ENCODE measurements at regions not wholly inside any gene's neighbourhood (a gene's known extent, or its start where the extent isn't known, plus 50 kb on each side); places are given as distances from the start of the nearest gene placed in this dataset.

DNA sequence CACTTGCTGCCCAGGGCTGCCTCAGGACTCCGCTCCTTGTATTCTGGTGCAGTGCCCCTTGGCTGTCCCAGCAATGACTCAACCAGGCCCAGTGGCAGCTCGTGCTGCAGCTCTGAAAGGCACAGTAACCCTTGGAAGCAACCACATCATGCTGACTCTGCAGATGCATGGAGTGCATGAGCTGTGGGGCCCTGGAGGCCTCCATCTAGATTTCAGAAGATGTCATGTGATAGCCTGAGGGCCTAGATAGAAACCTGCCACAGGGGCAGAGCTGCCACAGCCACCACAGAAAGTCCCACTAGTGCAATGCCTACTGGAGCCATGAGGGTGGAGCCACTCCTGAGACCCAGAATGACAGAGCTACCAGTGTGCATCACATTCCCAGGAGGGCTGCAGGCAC is 117.1 kb upstream of the SMAD3 start:
- TF ChIP-seq GATA3 (IDR thresholded peaks at IDR 0.05; ENCODE audit: low read depth, low read length) (no peak), GATA2 (IDR thresholded peaks at IDR 0.05; ENCODE audit: low read depth, low read length) (no peak)

DNA sequence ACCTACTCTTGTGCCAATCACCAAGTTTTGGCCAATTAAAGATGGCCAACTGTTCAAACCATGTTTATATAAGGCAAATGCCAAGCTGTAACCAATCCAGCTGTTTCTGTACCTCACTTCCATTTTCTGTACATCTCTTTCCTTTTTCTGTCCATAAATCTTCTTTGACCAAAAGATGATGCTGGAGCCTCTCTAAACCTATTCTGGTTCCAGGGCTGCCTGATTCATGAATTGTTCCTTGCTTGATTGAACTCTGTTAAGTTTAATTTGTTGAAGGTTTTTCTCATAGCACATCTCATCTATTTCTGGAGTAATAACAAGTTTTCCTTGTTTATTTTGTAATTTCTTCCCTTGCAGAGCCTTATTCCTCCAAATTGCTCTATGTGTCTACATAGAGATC is 115.3 kb upstream of the SMAD3 start:
- TF ChIP-seq GATA3 (IDR thresholded peaks at IDR 0.05; ENCODE audit: low read depth, low read length) = no peak
- no peak for TF ChIP-seq GATA2 (IDR thresholded peaks at IDR 0.05; ENCODE audit: low read depth, low read length)

DNA sequence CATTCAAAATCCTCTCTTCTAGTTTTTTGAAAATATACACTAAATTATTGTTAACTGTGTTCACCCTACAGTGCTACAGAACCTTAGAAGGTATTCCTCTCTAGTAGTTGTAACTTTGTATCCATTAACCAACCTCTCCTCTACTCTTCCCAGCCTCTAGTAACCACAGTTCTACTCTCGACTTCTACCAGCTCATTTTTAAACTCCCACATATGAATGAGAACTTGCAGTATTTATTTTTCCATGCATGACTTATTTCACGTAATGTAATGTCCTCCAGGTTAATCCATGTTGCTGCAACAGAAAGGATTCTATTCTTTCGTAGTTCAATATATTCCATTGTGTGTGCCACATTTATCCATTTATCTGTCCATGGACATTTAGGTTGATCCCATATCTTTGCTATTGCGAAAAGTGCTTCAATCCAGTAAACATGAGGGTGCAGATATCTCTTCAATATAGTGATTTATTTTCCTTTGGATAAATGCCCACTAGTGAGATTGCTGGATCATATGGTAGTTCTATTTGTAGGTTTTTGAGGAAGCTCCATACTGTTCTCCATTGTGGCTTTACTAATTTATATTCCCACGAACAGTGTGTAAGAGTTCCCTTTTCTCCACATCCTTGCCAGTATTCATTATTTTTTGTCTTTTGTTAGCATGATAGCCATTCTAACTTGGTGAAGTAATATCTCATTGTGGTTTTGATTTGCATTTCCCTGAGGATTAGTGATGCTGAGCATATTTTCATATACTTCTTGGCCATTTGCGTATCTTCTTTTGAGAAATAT is 113.7 kb upstream of the SMAD3 start:
- TF ChIP-seq GATA2 (IDR thresholded peaks at IDR 0.05; ENCODE audit: low read depth, low read length) (no peak), GATA3 (IDR thresholded peaks at IDR 0.05; ENCODE audit: low read depth, low read length) (no peak)

DNA sequence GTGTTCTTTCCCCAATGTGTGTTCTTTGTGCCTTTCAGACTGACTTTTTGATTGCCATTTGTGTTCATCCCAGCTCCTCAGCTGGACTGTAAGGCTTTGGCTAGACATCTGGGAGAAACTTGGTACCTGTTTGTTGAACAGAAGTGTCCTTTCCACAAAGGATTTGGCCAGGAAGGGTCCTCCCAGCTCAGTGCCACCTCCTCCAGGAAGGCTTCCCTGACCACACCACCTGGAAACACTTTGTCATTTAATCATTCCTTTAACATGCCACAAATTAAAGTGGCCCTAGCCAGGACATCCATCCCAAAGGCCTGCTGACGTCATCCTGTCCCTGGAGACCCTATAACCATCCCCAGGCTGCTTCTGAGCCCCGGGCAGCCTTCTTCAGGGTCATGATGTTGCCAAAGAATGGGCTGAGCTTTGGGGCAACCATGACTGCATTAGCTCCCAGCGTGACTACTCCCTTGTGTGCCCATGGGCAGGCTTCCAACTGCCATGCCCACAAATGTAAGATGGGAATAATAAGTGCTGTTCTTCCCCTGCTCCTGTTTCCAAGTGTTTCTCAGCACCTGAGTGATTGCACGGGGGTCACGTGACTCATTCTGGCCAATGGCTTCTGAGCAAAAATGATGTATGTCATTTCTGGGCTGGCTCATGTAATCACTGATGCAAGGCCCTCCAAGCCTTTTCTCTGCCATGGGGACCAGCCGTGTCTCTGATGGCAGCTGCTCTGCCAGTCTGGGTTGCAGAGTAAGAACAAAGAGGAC is 112.5 kb upstream of the SMAD3 start:
- no peak for TF ChIP-seq GATA2 (IDR thresholded peaks at IDR 0.05; ENCODE audit: low read depth, low read length)
- TF ChIP-seq GATA3 (IDR thresholded peaks at IDR 0.05; ENCODE audit: low read depth, low read length) = no peak

DNA sequence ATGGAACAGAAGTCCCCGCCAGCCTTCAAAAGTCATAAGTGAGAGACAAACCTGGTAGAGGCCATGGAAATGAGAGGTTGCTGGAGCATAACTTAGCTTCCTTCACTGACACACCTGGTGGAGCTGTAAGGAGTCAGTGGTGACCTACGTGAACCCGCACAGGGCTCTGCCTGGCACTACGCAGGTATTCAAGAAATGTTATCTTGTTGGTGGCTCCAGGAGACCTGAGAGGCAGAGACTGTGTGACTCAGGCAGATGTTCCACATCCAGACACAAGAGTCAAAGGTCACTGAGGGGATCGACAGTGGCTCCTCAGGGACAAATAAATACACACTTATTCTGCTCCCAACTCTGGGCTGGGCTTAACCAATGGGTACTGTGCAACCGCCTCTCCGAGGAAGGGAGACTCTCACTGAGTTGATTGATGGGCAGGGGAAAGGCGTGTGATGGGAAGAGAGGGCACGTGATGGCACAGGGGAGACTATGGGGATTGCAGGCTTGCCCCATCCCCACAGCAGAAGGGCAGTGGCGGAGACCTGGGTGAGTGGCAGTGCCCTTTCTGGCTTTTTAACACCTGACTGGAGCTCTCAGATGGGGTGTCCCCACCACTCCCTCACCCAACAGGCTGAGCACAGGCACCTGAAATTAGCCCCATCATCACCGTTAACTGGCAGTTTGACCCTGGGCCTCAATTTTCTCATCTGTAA is 111.7 kb upstream of the SMAD3 start:
- TF ChIP-seq GATA2 (IDR thresholded peaks at IDR 0.05; ENCODE audit: low read depth, low read length) (no peak), GATA3 (IDR thresholded peaks at IDR 0.05; ENCODE audit: low read depth, low read length) (no peak)

DNA sequence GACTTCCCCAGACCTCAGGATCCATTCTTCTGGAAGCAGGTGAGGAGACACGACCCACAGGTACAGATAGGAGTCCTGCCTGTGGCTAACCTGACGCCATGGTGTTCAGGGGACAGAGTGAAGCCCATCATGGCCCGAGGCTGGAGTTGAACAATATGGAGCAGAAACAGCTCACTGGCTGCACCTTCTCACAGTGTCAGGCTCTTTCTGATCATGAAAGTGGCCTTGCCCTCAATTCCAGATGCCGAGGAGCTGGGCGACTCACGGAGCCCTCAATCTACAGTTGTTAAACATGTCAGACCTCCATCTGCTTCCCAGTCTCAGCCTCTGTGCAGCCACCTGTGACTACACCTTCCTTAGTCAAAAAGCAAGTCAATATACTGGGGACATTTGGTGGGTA is 110.8 kb upstream of the SMAD3 start:
- TF ChIP-seq GATA2 (IDR thresholded peaks at IDR 0.05; ENCODE audit: low read depth, low read length) (no peak), GATA3 (IDR thresholded peaks at IDR 0.05; ENCODE audit: low read depth, low read length) (no peak)

DNA sequence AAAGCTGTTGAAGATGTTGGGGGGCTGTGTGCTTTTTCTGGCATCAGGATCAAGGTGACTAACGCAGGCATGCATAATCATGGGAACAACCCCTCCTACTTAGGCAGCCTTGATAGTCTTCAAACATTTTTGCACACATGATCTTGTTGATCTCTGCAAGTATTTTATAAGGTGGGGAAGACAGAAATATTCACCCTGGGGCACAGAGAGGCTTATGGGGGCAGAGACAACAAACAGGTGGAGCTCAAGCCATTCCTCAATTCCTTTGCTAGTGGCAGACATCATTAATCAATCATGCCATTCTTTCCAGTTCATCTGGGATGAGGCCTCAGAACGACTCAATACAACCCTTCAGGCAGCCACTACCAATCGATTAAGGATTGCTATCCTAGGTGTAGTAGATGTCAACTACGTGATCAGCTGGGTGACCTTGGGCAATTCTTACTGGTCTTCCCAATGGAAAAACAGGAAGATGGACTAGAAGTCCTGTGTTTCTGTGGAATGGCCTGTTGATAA is 110.3 kb upstream of the SMAD3 start:
- TF ChIP-seq GATA3 (IDR thresholded peaks at IDR 0.05; ENCODE audit: low read depth, low read length) = no peak
- no peak for TF ChIP-seq GATA2 (IDR thresholded peaks at IDR 0.05; ENCODE audit: low read depth, low read length)

DNA sequence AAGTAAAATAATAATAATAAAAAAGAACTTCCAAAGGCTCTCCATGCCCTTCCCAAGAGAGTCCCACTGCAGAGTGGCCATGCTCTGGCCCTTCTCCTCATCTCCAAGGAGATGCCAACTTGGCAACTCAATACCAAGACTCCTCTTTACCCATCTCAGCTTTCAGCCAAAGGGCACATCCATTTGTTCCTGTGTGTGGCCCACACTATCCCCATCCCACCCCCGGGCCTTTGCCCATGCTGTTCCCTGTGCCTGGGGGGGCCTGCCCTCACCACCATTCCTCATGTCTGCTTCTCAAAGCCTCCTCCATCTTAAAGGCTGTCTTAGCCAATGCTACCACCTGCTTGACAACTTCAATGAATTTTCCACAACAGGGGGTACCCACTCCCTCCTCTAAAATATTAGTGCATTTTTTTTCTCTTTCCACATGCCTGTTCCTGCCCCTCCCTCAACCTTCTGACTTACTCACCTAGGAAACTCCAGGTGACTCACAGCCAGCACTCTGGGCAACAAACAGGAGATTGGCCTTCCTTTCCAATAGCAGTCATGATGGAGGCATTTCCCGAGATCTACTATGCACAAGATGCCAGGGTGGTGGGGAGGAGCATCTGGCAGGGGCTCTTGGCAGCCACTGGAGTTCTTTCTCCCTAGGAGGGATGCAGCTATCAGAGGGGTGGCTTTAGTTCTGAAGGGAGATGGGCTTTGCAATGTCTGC is 109.4 kb upstream of the SMAD3 start:
- TF ChIP-seq GATA2 (IDR thresholded peaks at IDR 0.05; ENCODE audit: low read depth, low read length) (no peak), GATA3 (IDR thresholded peaks at IDR 0.05; ENCODE audit: low read depth, low read length) (no peak)

DNA sequence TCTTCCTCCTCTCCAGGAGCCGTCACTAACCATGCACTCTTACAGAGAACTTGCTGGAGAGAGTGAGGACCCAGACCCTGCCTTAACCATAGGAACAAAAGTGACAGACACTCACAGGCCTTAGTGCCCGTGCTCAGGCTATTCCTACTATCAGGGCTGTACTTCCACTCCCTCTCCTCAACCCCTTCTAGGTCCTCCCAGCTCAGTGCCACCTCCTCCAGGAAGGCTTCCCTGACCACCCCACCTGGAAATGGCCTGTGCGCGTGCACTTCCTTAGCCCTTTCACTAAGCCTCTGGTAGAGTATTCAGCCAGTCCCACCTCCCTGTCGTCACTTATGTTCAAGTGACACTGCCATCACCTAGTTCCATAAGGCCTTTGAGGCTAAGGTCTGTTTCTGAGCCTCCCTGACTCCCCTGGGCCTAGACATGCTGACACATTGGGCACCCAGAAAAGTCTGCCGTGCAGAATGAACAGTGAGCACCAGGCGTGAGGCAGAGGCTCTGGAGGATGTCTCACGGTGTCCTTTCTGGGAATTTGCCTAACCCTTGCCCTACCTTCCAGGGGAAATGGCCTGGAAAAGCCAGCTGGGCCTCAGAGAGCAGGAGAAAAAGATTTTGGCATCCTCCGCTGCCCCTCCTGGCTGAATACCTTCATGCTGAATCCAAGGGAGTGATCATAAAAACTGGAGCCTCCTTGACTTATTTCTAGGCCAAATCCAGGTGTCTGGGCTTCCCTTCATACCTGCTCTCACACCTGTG is 108.6 kb upstream of the SMAD3 start:
- TF ChIP-seq GATA3 (IDR thresholded peaks at IDR 0.05; ENCODE audit: low read depth, low read length) (no peak), GATA2 (IDR thresholded peaks at IDR 0.05; ENCODE audit: low read depth, low read length) (no peak)

DNA sequence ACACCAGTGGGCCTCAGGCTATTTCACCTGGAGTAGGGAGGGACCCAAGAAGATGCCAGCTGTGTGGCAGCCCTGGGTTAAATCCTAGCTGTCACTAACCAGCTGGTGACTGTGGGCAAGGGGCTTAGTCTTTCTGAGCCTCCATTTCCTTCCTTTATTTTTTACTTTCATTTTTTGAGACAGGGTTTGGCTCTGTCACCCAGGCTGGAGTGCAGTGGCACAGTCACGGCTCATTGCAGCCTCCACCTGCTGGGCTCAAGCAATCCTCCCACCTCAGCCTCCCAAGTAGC is 108.0 kb upstream of the SMAD3 start:
- no peak for TF ChIP-seq GATA3 (IDR thresholded peaks at IDR 0.05; ENCODE audit: low read depth, low read length)
- TF ChIP-seq GATA2 (IDR thresholded peaks at IDR 0.05; ENCODE audit: low read depth, low read length) = no peak

DNA sequence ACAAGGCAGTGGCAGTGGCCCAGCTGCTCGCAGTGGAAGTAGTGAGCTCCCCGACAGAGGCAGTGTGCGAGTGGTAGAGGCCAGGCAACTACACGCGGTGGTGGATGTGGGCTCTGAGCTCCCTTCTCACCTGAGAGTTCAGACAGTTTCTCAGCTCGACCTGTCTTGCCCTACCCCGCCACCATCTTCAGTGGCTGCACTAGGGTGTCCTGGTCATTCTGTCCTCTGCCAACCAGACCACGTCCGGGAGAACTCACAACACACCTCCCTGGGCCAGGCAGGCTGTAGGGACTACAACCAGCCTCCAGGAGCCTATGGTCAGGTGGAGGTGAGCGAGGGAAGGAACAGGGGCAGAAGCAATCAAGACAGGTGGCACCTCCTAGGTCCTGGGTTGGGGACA is 106.3 kb upstream of the SMAD3 start:
- TF ChIP-seq GATA3 (IDR thresholded peaks at IDR 0.05; ENCODE audit: low read depth, low read length) = no peak
- no peak for TF ChIP-seq GATA2 (IDR thresholded peaks at IDR 0.05; ENCODE audit: low read depth, low read length)

DNA sequence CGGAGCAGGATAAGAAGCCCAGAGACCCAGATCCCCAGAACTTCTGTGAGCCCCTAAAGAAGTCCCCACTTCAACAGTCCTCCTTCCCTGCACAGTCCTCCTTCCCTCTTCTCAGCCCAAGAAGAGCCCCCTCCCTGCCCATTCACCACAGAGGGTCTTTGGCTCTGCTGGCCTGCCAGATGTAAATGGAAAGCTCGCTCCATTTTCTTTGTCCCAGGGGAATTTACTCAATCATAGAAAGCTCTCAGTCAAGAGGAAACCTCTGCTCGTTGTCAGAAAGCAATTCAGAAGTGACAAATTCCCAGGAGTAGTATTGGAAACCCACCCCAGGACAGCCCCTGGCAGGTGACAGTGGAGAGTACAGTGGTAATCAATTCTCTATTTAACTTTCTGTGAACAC is 105.5 kb upstream of the SMAD3 start:
- TF ChIP-seq GATA2 (IDR thresholded peaks at IDR 0.05; ENCODE audit: low read depth, low read length) (no peak), GATA3 (IDR thresholded peaks at IDR 0.05; ENCODE audit: low read depth, low read length) (no peak)

DNA sequence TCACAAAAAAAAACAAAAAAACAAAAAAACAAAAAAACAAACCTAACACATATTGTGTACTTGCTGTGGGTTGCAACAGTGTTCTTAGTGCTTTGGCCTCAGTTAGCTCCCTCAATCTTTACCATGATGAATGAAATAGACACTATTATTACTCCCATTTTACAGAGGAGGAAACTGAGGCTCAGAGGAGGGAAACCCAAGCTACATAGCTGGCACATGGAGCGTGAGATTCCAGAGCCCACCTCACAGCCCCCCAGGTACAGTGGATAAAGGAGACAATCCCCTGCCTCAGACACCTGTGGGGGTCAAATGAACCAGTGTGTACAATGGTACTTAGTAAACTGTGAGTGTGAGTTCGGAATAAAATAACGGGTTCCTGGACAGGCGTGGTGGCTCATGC is 104.9 kb upstream of the SMAD3 start:
- TF ChIP-seq GATA2 (IDR thresholded peaks at IDR 0.05; ENCODE audit: low read depth, low read length) = no peak
- no peak for TF ChIP-seq GATA3 (IDR thresholded peaks at IDR 0.05; ENCODE audit: low read depth, low read length)
